HG02970 (cell line): ENCODE measurements at regions not wholly inside any gene's neighbourhood (a gene's known extent, or its start where the extent isn't known, plus 50 kb on each side); places are given as distances from the start of the nearest gene placed in this dataset.

Source experiments
- ATAC-seq: cut with Tn5 transposase; IDR thresholded peaks from one replicate; pipeline ENCODE4 v1.9.1; 2021; ENCODE audit warnings: mild to moderate bottlenecking, moderate library complexity, moderate number of reproducible peaks; ENCODE audit not compliant: unreplicated experiment, low FRiP score

DNA sequence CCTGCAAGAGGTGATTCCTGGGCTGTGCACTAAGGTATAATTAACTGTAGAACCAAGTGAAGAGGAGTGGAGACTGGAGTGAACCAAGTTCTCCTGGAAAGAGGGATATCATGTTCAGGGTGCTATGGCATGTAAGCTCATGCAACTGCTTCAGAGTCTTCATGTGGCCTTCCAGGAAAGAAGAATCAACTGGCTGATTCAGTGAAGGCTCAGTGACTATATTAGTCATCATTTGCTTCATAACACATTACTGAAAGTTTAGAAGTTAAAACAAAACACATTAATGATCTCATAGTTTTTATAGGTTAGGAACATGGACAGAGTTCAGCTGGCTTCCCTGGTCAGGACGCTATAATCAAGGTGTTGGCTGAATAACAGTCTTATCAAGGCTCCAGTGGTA lies 1200.8 kb upstream of the GYPC start:
- no peak for ATAC-seq

DNA sequence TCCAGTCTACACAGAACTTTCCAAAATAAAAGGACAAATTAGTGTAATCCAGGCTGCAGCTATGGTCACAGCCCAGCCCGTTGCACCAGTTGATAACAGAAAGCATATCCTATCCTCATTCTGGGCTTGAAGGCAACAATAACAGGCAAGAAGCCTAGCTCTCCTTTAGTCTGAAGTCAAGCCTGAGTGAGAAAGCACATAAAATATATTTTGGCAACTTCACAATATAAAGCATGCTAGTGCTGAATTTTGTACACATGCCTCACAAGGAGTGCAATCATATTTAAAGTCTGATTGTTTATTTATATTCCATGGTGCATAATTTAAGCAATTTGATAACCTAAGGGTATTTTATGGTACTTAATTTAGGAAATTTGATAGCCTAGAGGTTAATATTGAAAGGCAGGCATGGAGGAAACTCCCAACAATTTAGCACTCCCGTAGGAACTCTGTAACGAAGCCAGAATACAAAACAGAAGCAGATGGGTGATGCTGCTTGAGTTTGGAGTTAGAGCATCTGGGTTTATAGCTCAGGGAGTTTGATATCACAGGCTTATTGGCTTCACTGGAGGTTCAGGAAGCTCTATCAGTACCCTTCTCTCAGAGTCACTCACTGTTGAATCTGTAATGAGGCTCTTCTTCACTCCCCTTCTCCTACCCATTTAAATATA lies 1199.1 kb upstream of the GYPC start:
- ATAC-seq, result no peak

DNA sequence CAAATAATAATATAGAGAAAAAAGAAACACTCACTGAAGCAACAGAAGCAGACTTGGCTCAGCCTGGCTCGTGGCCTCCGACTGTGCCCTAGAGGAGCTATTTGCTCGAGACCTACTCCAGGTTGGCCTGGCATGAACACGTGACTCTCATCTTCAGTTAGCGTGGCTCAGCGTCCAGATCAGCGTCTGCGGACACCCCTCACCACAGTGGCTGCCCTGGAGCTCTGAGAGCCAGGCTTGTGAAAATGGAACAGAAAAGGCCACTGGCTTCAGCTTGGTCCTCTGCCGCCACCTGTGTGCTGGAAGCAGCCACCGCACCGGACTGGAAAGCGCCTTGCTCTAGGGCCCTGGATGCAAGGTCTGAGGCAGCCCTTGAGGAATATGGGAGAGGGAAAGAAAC lies 1184.0 kb upstream of the GYPC start:
- no peak for ATAC-seq

- no peak for ATAC-seq
Measured at GRCh38 chr2:125479143-125479636, 1176.8 kb upstream of the GYPC start.

DNA sequence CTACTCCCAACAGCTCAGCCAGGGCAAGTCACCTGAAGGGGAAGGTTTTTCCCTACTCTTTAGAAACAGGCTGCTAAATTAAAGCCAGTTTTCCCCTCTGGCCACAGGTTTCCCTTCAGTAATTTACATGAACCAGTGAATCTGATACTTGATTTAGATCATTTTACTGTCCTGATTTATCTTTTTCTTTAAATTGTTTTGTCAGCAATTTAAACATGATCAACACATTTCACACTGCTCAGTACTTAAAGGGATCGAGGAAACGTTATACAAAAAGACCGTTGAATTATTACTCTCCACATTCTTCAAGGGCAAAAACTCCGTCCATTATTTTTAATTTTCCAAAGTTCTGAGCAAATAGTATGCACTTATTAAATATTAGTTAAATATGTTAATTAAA lies 1165.7 kb upstream of the GYPC start:
- no peak for ATAC-seq

DNA sequence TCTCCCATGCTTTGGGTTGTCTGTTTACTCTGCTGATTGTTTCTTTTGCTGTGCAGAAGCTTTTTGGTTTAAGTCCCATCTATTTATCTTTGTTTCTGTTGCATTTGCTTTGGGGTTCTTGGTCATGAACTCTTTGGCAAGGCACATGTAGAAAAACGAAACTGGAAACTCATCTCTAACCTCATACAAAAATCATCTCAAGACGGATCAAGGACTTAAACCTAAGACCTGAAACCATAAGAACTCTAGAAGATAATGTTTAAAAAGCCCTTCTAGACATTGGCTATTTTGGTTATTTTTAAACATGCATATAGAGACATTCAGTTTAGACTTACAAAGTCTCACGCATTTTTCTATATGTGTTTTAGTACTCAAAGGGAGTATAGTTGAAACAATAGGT lies 1164.3 kb upstream of the GYPC start:
- no peak for ATAC-seq

DNA sequence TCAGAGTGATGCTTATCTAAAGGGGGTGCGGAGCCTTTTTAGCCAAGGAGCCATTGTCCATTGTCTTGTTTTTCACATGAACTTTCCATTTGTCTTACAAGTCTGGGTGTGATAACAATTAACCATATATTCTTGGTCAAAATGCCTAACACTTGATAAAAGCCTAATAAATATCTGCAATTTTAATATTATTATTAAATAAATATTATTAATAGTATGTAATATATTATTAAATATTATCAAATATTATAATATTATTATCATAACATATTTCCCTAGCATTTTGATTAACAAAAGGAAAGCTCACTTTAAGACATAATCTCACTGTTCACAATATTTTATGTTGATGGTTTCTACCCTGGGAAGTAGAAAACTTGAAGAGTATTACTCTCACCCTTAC lies 1143.6 kb upstream of the GYPC start:
- ATAC-seq, result no peak

DNA sequence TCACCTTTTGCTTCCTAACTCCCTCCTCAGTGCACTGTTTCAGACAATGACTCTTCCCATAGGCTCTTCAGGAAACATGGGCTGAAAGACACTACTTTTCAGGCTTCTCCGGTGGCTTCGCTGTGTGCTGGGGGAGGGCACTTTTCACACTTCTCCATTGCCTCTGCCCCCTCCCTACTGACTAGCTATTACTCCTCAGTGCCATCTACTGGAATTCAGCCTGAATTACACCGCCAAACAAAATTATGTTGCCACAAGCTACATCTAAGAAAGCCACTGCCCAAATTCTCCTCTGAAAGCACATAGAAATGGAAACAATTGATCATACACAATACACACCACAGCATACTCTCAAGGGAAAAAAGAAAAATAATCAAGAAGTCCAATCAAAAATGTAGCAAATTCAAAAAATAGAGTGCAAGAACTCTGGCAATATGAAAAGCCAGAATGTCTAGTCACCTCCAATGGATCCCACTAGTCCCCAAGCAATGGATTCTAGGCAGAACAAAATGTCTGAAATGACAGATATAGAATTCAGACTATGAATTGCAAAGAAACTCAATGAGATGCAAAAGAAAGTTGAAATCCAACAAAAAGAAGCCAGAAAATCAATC lies 1139.4 kb upstream of the GYPC start:
- no peak for ATAC-seq

DNA sequence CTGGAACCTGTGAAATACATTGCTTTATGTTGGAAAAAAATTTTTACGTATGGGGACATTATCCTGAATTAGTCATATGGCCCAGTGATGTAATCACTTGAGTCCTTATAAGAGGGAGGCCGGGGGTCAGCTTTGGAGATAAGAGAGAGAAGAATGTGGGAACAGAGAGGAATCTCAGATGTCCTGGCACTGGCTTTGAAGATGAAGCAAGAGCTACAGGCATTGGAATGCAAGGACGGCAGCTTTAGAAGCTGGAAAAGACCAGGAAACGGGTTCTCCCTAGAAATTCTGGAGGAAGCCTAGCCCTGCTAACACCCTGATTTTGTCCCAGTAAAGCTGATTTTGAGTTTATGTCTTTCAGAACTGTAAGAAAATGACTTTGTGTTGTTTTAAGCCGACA lies 1129.9 kb upstream of the GYPC start:
- no peak for ATAC-seq

DNA sequence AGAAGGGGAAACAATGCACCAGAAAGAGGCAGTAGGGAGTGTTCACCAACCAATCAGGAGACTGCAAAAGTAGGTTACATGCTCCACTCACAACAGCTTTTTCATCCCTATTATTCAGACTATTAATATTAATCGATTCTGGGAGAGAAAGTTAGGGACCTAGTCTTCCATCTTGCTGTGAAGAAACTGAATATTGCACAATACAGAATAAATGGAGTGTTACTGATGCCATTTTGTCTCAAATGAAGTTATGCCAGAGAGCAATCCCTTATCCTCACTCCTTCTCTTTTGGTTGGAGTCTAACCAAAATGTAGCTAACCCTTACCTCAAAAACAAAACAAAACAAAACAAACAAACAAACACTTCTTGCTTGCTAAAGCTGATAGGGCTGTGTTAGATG lies 1120.9 kb upstream of the GYPC start:
- ATAC-seq, result no peak

DNA sequence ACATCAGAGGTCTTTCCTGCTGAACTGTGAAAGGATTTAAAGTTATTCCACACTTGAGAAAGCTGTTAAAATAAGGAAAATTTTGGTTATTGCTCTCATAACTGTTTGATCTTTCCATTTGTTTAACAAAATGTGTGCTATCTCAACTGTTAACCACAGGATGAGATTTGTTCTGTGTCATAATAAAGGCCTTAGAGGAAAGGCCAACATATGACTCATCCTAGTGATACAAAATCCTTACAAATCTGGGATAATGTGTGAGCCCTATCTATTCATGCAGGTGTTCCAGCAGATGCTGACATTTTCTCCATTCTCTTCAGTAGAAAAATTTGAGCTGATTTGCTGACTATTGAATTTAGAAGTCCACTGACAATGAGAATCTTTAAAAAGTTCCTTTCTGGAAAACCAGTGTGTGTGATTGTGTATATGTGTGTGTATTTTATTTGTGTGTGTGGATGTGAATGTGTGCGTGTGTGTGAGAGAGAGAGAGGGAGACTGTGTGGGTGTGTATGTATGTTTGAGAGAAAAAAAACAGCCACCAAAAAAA lies 1111.9 kb upstream of the GYPC start:
- ATAC-seq, result no peak

DNA sequence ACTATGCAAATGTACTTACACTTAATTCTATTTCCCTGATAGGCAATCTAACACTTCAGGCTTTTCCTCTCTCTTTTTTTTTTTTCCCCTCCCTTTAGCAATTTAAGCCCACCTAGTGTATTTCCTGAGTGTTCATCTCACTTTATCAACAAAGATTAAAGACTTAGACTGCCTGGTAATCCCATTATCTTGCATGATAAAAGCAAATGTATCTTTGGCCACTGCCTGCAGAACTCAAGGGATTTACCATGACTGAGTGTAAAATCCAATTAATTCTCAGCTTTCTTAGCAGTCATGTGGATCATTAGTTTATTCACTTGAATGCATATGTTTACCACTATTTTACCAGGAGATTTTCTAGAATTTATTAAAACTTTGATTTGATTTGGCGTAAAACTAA lies 1102.2 kb upstream of the GYPC start:
- no peak for ATAC-seq

DNA sequence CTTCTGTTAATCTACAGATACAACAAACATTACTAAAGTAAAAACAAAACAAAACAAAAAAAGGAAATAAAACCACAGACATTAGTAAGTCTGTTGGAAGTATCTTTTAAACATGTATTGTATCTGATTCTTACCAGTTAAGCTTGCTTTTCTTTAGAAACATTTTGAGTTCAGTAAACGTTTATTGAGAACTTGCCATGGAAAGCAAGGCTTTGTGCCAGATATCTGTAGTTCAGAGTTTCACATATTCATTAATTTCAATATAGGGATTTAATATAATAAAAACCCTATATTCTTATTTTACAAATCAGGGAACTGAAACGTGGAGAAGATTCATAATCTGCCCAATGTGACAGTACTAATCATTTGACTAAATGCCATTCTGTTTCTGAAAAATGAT lies 1101.0 kb upstream of the GYPC start:
- ATAC-seq, result no peak

- ATAC-seq, result no peak
Measured at GRCh38 chr2:125559186-125559585, 1096.8 kb upstream of the GYPC start.

DNA sequence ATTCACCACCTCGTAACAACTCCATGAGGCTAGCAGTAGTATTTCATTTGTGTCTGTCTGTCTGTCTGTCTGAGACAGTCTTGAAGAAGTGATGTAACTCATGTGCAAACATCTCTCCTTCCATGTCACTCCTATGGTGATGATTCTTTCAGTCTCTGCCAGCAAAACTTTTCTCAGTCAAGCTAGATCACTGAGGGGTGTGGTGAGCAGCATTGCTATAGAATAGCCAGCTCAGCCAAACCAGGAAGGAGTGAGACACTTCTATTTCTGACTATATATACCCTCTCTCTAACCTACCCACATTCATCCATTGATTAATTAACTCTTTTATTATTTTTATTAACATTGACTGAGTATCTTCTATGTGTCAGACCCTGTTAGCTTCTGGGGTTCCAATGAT lies 1095.1 kb upstream of the GYPC start:
- ATAC-seq, result no peak

- no peak for ATAC-seq
Measured at GRCh38 chr2:125561302-125561701, 1094.7 kb upstream of the GYPC start.

GRCh38 chr2:125562924-125563323 lies 1093.0 kb upstream of the GYPC start:
- no peak for ATAC-seq

GRCh38 chr2:125564471-125564870 lies 1091.5 kb upstream of the GYPC start:
- no peak for ATAC-seq

GRCh38 chr2:125566422-125566821 lies 1089.5 kb upstream of the GYPC start:
- ATAC-seq, result no peak

GRCh38 chr2:125567100-125567499 lies 1088.9 kb upstream of the GYPC start:
- no peak for ATAC-seq

- no peak for ATAC-seq
Measured at GRCh38 chr2:125572660-125573059, 1083.3 kb upstream of the GYPC start.

DNA sequence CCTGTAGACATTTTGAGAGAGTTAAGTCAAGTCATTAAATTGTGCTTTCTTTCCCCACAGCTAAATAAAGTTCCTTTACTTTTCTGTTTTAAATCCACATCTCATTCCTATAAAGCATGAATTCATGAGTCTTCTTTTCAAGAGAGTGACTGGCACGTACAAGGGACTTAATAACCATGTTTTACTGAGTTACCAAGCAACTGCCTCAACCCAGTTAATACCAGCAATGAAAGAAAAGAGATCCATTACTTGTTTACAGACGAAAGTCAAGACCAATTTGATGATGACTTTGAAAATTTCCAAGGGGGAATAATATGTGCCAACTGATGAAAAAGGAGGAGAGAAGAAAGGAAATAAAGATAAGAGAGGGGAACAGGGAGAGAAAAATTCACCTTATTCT lies 1082.5 kb upstream of the GYPC start:
- no peak for ATAC-seq
